ENCODE measurements at regions not wholly inside any gene's neighbourhood (a gene's known extent, or its start where the extent isn't known, plus 50 kb on each side); places are given as distances from the start of the nearest gene placed in this dataset.

GRCh38 chr20:4303136-4303535 lies 54.0 kb upstream of the ADRA1D start:
- no peak for DNase-seq

- no peak for DNase-seq
These were observed 51.8 kb upstream of the ADRA1D start for GRCh38 chr20:4300921-4301320.

DNA sequence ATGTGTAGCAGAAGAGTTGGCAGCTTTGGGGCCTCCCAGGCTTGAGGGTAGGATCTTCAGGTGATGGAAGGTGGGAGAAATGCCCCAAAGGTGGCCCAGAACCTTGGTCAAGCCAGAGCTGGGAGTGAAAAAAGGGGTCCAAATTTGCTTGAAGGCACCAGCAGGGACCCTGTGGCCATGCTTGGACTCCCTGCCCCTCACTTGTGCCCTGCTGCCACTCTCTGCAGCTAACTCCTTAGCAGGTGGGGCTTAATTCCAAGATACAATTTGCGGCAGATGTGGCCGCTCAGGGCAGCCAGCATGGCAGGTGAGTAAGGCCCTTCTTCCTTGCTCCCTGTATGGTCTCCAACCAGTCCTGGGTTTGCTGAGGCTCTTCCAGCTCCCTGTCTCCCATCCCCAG lies 51.3 kb upstream of the ADRA1D start:
- DNase-seq: no peak

DNA sequence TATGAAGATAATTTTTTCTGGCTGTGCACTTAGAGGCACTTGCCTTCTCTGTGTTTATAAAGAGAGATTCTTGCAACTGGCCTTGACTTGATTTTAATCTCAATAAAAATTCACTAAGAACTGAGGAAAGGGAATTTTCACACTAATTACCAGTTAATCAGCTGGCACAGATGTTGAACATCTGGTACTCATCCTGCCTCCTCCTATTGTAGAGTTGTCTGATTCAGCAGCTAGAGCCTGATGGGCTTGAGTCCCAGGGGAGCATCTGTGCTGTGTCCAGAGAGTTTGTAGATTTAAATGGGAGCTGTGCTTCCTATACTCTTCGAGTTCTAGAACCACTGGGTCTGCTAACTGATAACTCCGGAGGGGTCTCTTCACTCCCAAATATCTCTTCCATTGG lies 50.7 kb upstream of the ADRA1D start:
- DNase-seq: no peak

GRCh38 chr20:4299216-4299615 lies 50.1 kb upstream of the ADRA1D start:
- DNase-seq: no peak
